ENCODE measurements at regions not wholly inside any gene's neighbourhood (a gene's known extent, or its start where the extent isn't known, plus 50 kb on each side); places are given as distances from the start of the nearest gene placed in this dataset.

- no peak for DNase-seq (ENCODE audit: low read depth)
- no peak overlapping the region for H3K4me3 ChIP-seq (ENCODE audit: low read depth, low read length)
- TF ChIP-seq CTCF (conservative IDR thresholded peaks at IDR 0.05; ENCODE audit: low read depth, low read length) = no peak
These were observed 635.6 kb upstream of the NUDT12 start for GRCh38 chr5:104198156-104198555.

- no peak for TF ChIP-seq CTCF (conservative IDR thresholded peaks at IDR 0.05; ENCODE audit: low read depth, low read length)
- DNase-seq (ENCODE audit: low read depth) = peak; percentile 91
- H3K4me3 ChIP-seq (ENCODE audit: low read depth, low read length) = no peak overlapping the region
These were observed 627.3 kb upstream of the NUDT12 start for GRCh38 chr5:104189909-104190308.

GRCh38 chr5:104189031-104189430 is 626.4 kb upstream of the NUDT12 start:
- no peak overlapping the region for H3K4me3 ChIP-seq (ENCODE audit: low read depth, low read length)
- DNase-seq (ENCODE audit: low read depth) = peak; percentile 93
- no peak for TF ChIP-seq CTCF (conservative IDR thresholded peaks at IDR 0.05; ENCODE audit: low read depth, low read length)

GRCh38 chr5:104187656-104188055 is 625.1 kb upstream of the NUDT12 start:
- no peak overlapping the region for H3K4me3 ChIP-seq (ENCODE audit: low read depth, low read length)
- no peak for TF ChIP-seq CTCF (conservative IDR thresholded peaks at IDR 0.05; ENCODE audit: low read depth, low read length)
- no peak for DNase-seq (ENCODE audit: low read depth)

GRCh38 chr5:104186510-104186909 is 623.9 kb upstream of the NUDT12 start:
- no peak for TF ChIP-seq CTCF (conservative IDR thresholded peaks at IDR 0.05; ENCODE audit: low read depth, low read length)
- DNase-seq (ENCODE audit: low read depth) = no peak
- no peak overlapping the region for H3K4me3 ChIP-seq (ENCODE audit: low read depth, low read length)

GRCh38 chr5:104186100-104186499 is 623.5 kb upstream of the NUDT12 start:
- no peak for TF ChIP-seq CTCF (conservative IDR thresholded peaks at IDR 0.05; ENCODE audit: low read depth, low read length)
- no peak overlapping the region for H3K4me3 ChIP-seq (ENCODE audit: low read depth, low read length)
- peak; percentile 49 for DNase-seq (ENCODE audit: low read depth)

GRCh38 chr5:104184264-104184663 is 621.7 kb upstream of the NUDT12 start:
- peak; percentile 28 for DNase-seq (ENCODE audit: low read depth)
- no peak for TF ChIP-seq CTCF (conservative IDR thresholded peaks at IDR 0.05; ENCODE audit: low read depth, low read length)
- H3K4me3 ChIP-seq (ENCODE audit: low read depth, low read length) = no peak overlapping the region

All from choroid plexus epithelial cell (primary cell).